Activated T-cell treated with anti-CD3 and anti-CD28 coated beads, Interleukin-2, amount 50 U/mL, for 4 hours (primary cell): ENCODE measurements at regions not wholly inside any gene's neighbourhood (a gene's known extent, or its start where the extent isn't known, plus 50 kb on each side); places are given as distances from the start of the nearest gene placed in this dataset.
"Not testable (repeated sequence)": the region's sequence is repeated elsewhere in the genome, so short reads cannot be mapped to it uniquely, and the experiment has no call there.

Experiments
- ATAC-seq, 2 donors: fragments of 200-7000 bp; cut with Tn5 transposase; one replicate each; pipeline ENCODE4 v1.10.0; 2021
- DNase-seq: peaks from one replicate; pipeline ENCODE4 v3.0.0-alpha.2; 2020
- H3K27me3 Mint-ChIP-seq: one replicate; pipeline ENCODE4 v1.8.0; 2021; ENCODE audit warnings: low read depth, mixed read lengths
- H3K36me3 Mint-ChIP-seq: one replicate; pipeline ENCODE4 v1.8.0; 2022; ENCODE audit warnings: mixed read lengths; ENCODE audit not compliant: insufficient read depth
- H3K4me1 Mint-ChIP-seq: one replicate; pipeline ENCODE4 v1.8.0; 2021; ENCODE audit warnings: low read depth, mixed read lengths
- H3K4me3 Mint-ChIP-seq: one replicate; pipeline ENCODE4 v1.8.0; 2021; ENCODE audit warnings: mild to moderate bottlenecking, moderate library complexity, mixed read lengths
- H3K9me3 Mint-ChIP-seq: one replicate; pipeline ENCODE4 v1.8.0; 2021; ENCODE audit warnings: mixed read lengths

DNA sequence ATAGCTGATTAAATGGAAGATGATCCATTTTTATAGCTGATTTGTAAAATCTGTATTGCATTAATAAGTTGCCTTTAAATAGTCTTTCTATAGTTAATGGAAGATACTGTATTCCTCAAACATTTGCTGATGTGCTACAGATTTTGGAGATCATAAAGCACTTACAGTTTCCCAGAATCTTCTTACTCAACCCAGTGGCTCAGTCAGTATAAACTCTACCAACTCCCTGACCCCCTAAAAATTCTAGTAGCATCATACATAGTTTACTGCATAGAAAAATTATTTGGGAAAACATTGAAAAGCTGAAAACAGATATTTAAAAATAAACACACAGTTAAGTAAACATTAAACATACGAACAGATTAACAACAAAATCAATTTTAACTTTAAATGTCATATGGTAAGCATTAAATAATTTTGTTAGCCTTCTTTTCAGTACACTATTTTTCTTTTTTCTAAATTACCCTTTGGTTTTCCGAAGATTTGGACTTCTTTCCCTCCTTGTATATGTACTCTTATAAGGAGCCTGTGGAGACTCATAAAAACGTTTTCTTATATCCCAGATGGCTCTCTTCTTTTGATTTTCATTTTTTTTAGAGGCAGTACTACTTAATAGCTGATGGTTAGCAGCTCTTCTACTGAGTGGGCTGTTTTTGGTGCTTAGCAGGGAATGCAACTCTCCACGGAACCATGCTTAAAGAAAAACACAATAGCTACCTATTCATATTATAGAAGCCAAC is 62.7 kb upstream of the BMP5 start:
- no peak overlapping the region for H3K4me3 Mint-ChIP-seq
- no peak for ATAC-seq
- no peak for DNase-seq
- peaks cover 13% of the 10 kb centered on the region for H3K9me3 Mint-ChIP-seq
- no peaks in the 10 kb centered on the region for H3K27me3 Mint-ChIP-seq
- H3K36me3 Mint-ChIP-seq = no peaks in the 10 kb centered on the region
- no peaks in the 10 kb centered on the region for H3K4me1 Mint-ChIP-seq

DNA sequence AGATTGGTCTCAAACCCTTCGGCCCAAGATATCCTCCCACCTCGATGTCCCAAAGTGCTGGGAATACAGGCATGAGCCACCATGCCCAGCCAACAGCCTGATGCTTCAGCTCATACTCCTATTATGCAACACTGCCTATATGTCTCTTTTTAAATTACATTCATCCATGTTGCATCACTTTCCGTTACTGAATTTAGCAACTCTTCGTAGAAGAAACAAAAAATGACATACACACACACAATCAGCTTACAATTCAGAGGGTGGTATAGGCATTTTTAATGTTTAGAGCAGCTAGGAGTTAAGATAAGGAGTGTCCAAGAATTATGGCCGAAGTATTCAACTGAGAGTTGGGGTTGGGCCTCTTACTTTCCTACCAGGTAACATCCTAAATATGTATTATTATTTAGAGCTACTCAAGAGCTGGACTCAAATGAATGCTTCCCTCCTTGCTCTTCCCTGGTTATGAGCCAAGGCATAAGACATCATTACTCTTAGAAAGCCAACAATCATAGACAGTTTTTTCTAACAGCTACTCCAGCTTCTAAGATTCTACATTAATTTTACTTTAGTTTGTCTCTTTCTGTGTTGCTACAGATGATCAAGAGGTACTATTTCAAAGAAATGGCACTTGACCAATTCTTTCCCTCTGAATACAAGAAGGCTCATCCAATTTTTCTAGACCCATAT is 62.0 kb upstream of the BMP5 start:
- Mint-ChIP-seq H3K4me3 (no peak overlapping the region), H3K36me3 (no peaks in the 10 kb centered on the region), H3K9me3 (peaks cover 13% of the 10 kb centered on the region), H3K4me1 (no peaks in the 10 kb centered on the region), H3K27me3 (no peaks in the 10 kb centered on the region)
- no peak for ATAC-seq
- DNase-seq = no peak

DNA sequence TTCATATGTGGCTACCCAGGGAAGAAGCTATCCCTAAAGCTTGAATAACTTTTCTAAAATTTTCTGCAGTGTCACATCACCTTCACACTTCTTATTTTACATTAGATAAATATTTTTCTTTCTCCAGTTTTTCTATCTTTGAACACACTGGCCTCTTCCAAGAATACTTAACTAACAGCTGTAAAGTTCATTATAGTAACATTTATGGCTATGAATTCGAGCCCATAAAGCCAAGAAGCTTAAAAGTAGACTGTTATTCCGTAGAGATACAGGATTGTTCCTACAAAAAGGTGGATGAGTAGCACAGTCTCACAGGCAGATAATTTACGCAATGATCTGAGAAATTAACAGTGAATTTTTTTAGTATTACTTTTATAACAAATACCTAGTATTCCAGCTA is 55.7 kb upstream of the BMP5 start:
- ATAC-seq (no peak), DNase-seq (no peak)
- Mint-ChIP-seq H3K4me3 (no peak overlapping the region), H3K4me1 (no peaks in the 10 kb centered on the region), H3K9me3 (peaks cover 11% of the 10 kb centered on the region), H3K27me3 (no peaks in the 10 kb centered on the region), H3K36me3 (no peaks in the 10 kb centered on the region)

DNA sequence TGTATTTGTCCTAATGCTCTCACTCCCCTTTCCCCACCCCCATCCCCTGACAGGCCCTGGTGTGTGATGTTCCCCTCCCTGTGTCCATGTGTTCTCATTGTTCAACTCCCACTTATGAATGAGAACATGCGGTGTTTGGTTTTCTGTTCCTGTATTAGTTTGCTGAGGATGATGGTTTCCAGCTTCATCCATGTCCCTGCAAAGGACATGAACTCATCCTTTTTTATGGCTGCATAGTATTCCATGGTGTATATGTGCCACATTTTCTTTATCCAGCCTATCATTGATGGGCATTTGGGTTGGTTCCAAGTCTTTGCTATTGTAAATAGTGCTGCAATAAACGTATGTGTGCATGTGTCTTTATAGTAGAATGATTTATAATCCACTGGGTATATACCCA is 52.3 kb upstream of the BMP5 start:
- ATAC-seq, H3K4me3 Mint-ChIP-seq, H3K9me3 Mint-ChIP-seq, H3K4me1 Mint-ChIP-seq, DNase-seq, H3K27me3 Mint-ChIP-seq, H3K36me3 Mint-ChIP-seq: not testable (repeated sequence)

DNA sequence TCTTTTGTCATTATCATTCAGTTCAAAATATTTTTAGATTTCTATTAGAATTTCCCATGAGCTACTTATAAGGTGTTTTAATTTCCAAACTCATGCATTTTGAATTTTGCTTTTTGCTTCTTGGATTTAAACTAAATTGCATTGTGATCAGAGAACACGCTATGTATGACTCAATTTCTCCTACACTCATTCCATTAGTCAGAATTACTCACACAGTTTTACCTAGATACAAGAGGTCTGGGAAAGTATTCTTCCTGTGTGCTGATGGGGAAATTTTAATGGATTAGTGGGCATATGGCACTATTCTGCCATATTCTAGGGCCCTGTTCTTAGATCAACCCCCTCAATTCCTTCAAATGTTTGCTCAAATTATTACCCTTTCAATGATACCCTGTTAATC is 49.9 kb upstream of the BMP5 start:
- peaks cover 11% of the 10 kb centered on the region for H3K9me3 Mint-ChIP-seq
- H3K27me3 Mint-ChIP-seq = no peaks in the 10 kb centered on the region
- H3K4me3 Mint-ChIP-seq = no peak overlapping the region
- no peaks in the 10 kb centered on the region for H3K36me3 Mint-ChIP-seq
- H3K4me1 Mint-ChIP-seq = no peaks in the 10 kb centered on the region
- ATAC-seq (no peak), DNase-seq (no peak)
